ENCODE measurements at regions not wholly inside any gene's neighbourhood (a gene's known extent, or its start where the extent isn't known, plus 50 kb on each side); places are given as distances from the start of the nearest gene placed in this dataset.

GRCh38 chr1:194684636-194685035 is 1498.2 kb upstream of the B3GALT2 start:
- TF ChIP-seq POLR2A (IDR thresholded peaks at IDR 0.05; ENCODE audit: low read depth, low read length) (no peak), CTCF (IDR thresholded peaks at IDR 0.05; ENCODE audit: extremely low read depth in 1 of 2, insufficient read depth in 1 of 2, low read depth in 1 of 2, low read length in 2 of 2) (no peak), GATA2 (IDR thresholded peaks at IDR 0.05; ENCODE audit: insufficient read depth, insufficient read length, low read depth, low read length) (no peak), EZH2 (IDR thresholded peaks at IDR 0.05; ENCODE audit: borderline replicate concordance, low read depth, low read length, severe bottlenecking) (no peak), MYC (IDR thresholded peaks at IDR 0.05; ENCODE audit: low read depth, low read length) (no peak), JUN (IDR thresholded peaks at IDR 0.05; ENCODE audit: borderline replicate concordance, insufficient read depth, insufficient read length, low read depth) (no peak)
